Upper lobe of left lung (tissue), 6 donors: ENCODE measurements at regions not wholly inside any gene's neighbourhood (a gene's known extent, or its start where the extent isn't known, plus 50 kb on each side); places are given as distances from the start of the nearest gene placed in this dataset.

ENCODE experiments used
- ATAC-seq, 2 donors: fragments of 200-7000 bp; cut with Tn5 transposase; one replicate each; pipeline ENCODE4 v1.9.1; 2022; ENCODE audit warnings: mild to moderate bottlenecking in 2 of 2, moderate library complexity in 2 of 2; ENCODE audit not compliant: low FRiP score in 2 of 2
- DNase-seq, 2 donors: peaks; one replicate each; pipeline ENCODE4 v3.0.0-alpha.2; 2019 to 2020
- H3K27ac ChIP-seq, 4 donors: fragments of 200-600 bp; sonication (generic); one replicate each; pipeline ENCODE4 v1.5.1; 2016 to 2019
- H3K27me3 ChIP-seq, 4 donors: fragments of 200-600 bp; sonication (generic); one replicate each; pipeline ENCODE4 v1.5.1; 2017 to 2019
- H3K36me3 ChIP-seq, 4 donors: fragments of 200-600 bp; sonication (generic); one replicate each; pipeline ENCODE4 v1.5.1; 2016 to 2019
- H3K4me1 ChIP-seq, 4 donors: fragments of 200-600 bp; sonication (generic); one replicate each; pipeline ENCODE4 v1.5.1; 2018 to 2019
- H3K4me3 ChIP-seq, 4 donors: fragments of 200-600 bp; sonication (generic); one replicate each; pipeline ENCODE4 v1.5.1; 2017 to 2019; ENCODE audit warnings: mild to moderate bottlenecking in 2 of 4, moderate library complexity in 1 of 4
- H3K9me3 ChIP-seq, 4 donors: fragments of 200-600 bp; sonication (generic); one replicate each; pipeline ENCODE4 v1.5.1; 2018 to 2019
- CTCF ChIP-seq, 6 experiments: fragments of 450-650 bp in 4 of 6; fragments of 200-600 bp in 2 of 6; sonication (generic) in 2 of 6; IDR thresholded peaks; one replicate each; pipeline ENCODE4 v1.5.1; 2016 to 2019; ENCODE audit warnings: antibody characterized with exemption in 6 of 6
- EP300 ChIP-seq, 4 donors: sonication (generic); formaldehyde crosslinking; IDR thresholded peaks; one replicate each; pipeline ENCODE4 v1.5.1; 2017; ENCODE audit warnings: antibody characterized with exemption in 4 of 4, control low read depth in 2 of 4
- POLR2A ChIP-seq, 4 donors: fragments of 450-650 bp; IDR thresholded peaks; one replicate each; pipeline ENCODE4 v1.5.1; 2016 to 2017; ENCODE audit warnings: antibody characterized with exemption in 4 of 4, mild to moderate bottlenecking in 2 of 4
- POLR2AphosphoS5 ChIP-seq, 2 donors: sonication (generic); formaldehyde crosslinking; IDR thresholded peaks; one replicate each; pipeline ENCODE4 v1.5.1; 2017; ENCODE audit warnings: antibody characterized with exemption in 2 of 2
- WGBS, 2 donors: methylation state at CpG; one replicate each; pipeline ENCODE4 v1.1.5; 2017 to 2018; 5-methylcytosine and 5-hydroxymethylcytosine counted together
- donor health status: DM: no; HTN: no; CAD: no; lungs with moderate emphysema.
- donor health status: DM: no; HTN: yes; CAD: no; lungs with severe emphysema.

DNA sequence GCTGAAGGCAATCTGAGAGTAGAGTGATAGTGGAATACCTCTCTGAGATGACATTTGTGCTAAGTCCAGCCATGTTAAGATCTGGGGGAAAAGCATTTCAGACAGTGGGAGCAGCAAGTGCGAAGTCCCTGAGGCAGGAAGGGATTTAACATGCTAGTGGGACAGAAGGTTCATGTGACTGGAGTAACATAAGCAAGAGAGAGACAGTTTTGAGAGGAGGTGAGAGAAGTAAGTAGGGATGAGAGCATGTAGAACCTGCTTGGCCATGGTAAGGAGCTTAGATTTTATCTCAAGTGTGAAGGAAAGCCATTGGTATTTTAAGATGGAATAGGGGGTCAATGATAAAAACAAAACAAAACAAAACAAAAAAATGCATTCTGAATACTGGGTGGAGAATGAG lies 358.6 kb upstream of the KCNH8 start:
- H3K27ac ChIP-seq = no peak overlapping the region
- H3K36me3 ChIP-seq = no peaks in the 10 kb centered on the region
- WGBS, 2 donors = 92 to 94% methylated on average over 1 of the region's 1 CpG
- DNase-seq (no peak), ATAC-seq (no peak)
- H3K4me3 ChIP-seq = no peak overlapping the region
- TF ChIP-seq POLR2A (IDR thresholded peaks at IDR 0.05) (no peak), EP300 (IDR thresholded peaks at IDR 0.05) (no peak), CTCF (IDR thresholded peaks at IDR 0.05) (no peak)
- no peaks in the 10 kb centered on the region for H3K4me1 ChIP-seq
- H3K27me3 ChIP-seq = no peaks in the 10 kb centered on the region
- H3K9me3 ChIP-seq = no peaks in the 10 kb centered on the region

DNA sequence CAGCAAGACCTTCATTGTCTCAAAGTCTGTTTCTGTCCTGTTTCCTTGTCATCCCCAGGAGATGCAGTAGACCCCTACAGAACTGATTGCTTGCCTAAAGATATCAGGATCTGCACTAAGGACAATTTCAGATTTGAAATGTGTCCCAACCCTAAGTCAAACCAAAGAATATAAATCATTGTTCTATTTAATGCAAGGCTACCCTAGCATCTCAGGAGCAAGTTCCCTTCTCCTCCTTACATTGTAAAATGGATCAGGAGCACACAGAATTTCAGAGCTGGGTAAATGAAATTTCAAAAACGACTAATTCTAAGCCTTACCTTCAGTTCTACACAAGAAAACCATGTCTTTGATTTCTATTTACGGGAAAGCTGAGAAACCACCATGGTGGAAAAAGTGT lies 360.9 kb upstream of the KCNH8 start:
- Histone ChIP-seq H3K9me3 (no peaks in the 10 kb centered on the region), H3K27me3 (no peaks in the 10 kb centered on the region), H3K36me3 (no peaks in the 10 kb centered on the region), H3K4me3 (no peak overlapping the region), H3K4me1 (no peaks in the 10 kb centered on the region), H3K27ac (no peak overlapping the region)
- no peak for DNase-seq
- 91 to 92% methylated on average over 2 of the region's 2 CpGs for WGBS, 2 donors
- ATAC-seq = no peak
- TF ChIP-seq EP300 (IDR thresholded peaks at IDR 0.05) (no peak), POLR2A (IDR thresholded peaks at IDR 0.05) (no peak), POLR2AphosphoS5 (IDR thresholded peaks at IDR 0.05) (no peak), CTCF (IDR thresholded peaks at IDR 0.05) (no peak)

DNA sequence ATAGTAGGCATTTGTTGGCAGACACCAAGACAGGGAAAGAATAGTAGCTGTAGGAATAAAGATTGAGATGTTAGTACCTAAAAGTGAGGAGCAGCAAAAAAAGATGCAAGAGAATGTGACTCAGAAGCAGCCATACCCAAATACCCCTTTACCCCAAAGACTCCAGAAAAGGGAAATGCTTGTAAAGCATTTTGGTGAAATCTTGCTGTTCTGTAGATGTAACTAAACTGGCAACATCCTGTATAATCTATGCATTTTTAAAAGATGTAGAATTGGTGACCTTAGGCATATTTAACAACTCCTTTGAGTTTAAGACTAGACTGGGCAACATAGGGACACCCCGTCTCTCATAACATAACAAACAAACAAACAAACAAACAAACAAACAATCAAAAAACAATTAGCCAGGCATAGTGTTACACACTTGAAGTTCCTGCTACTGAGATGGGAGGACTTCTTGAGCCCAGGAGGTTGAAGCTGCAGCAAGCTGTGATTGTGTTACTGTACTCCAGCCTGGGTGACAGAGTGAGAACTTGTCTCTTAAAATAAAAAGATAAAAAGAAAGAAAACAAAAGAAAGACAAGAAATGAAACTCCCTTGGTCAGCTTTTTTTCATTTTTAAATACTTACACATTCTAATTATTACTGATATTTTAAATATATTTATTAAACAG lies 361.5 kb upstream of the KCNH8 start:
- Histone ChIP-seq H3K27ac (no peak overlapping the region), H3K9me3 (no peaks in the 10 kb centered on the region), H3K27me3 (no peaks in the 10 kb centered on the region), H3K4me1 (no peaks in the 10 kb centered on the region), H3K4me3 (no peak overlapping the region), H3K36me3 (no peaks in the 10 kb centered on the region)
- ATAC-seq (no peak), DNase-seq (no peak)
- TF ChIP-seq POLR2AphosphoS5 (IDR thresholded peaks at IDR 0.05) (no peak), EP300 (IDR thresholded peaks at IDR 0.05) (no peak), POLR2A (IDR thresholded peaks at IDR 0.05) (no peak), CTCF (IDR thresholded peaks at IDR 0.05) (no peak)
- WGBS, 2 donors = 65 to 92% methylated on average over 1 of the region's 1 CpG

GRCh38 chr3:18782191-18782590 lies 357.1 kb upstream of the SATB1 start:
- H3K9me3 ChIP-seq = no peaks in the 10 kb centered on the region
- no peak for TF ChIP-seq POLR2AphosphoS5 (IDR thresholded peaks at IDR 0.05)
- no peak for TF ChIP-seq POLR2A (IDR thresholded peaks at IDR 0.05)
- TF ChIP-seq EP300 (IDR thresholded peaks at IDR 0.05) = no peak
- TF ChIP-seq CTCF (IDR thresholded peaks at IDR 0.05) = no peak
- no peak overlapping the region for H3K4me3 ChIP-seq
- no peak for ATAC-seq
- DNase-seq = no peak
- H3K27ac ChIP-seq = no peak overlapping the region
- H3K27me3 ChIP-seq = no peaks in the 10 kb centered on the region
- 88% methylated on average over 2 of the region's 2 CpGs for WGBS, 2 donors
- no peaks in the 10 kb centered on the region for H3K4me1 ChIP-seq
- no peaks in the 10 kb centered on the region for H3K36me3 ChIP-seq

- WGBS, 2 donors = 72 to 75% methylated on average over 3 of the region's 3 CpGs
- H3K36me3 ChIP-seq = no peaks in the 10 kb centered on the region
Observed at GRCh38 chr3:18780959-18781358, 355.8 kb upstream of the SATB1 start.

More at GRCh38 chr3:18780959-18781358, 355.8 kb upstream of the SATB1 start:
- DNase-seq (no peak), ATAC-seq (no peak)
- Histone ChIP-seq H3K9me3 (no peaks in the 10 kb centered on the region), H3K27ac (no peak overlapping the region), H3K4me1 (no peaks in the 10 kb centered on the region), H3K27me3 (no peaks in the 10 kb centered on the region), H3K4me3 (no peak overlapping the region)
- no peak for TF ChIP-seq POLR2A (IDR thresholded peaks at IDR 0.05)
- TF ChIP-seq POLR2AphosphoS5 (IDR thresholded peaks at IDR 0.05) = no peak
- no peak for TF ChIP-seq CTCF (IDR thresholded peaks at IDR 0.05)
- TF ChIP-seq EP300 (IDR thresholded peaks at IDR 0.05) = no peak
